Ovary (tissue), 7 donors: ENCODE measurements at regions not wholly inside any gene's neighbourhood (a gene's known extent, or its start where the extent isn't known, plus 50 kb on each side); places are given as distances from the start of the nearest gene placed in this dataset.

Source experiments
- DNase-seq, 5 donors: peaks; one replicate each; pipeline ENCODE4 v3.0.0-alpha.2; 2019 to 2020
- H3K27ac ChIP-seq, 2 donors: fragments of 200-600 bp; one replicate each; pipeline versions ENCODE4 v1.5.1 to v1.8.0; 2019 to 2022
- H3K27me3 ChIP-seq: fragments of 200-600 bp; one replicate; pipeline ENCODE4 v1.8.0; 2022
- H3K36me3 ChIP-seq: fragments of 200-600 bp; sonication (generic); one replicate; pipeline ENCODE4 v1.5.1; 2019
- H3K4me1 ChIP-seq: one replicate; pipeline ENCODE4 v1.8.1; 2013; ENCODE audit warnings: mild to moderate bottlenecking, moderate library complexity; ENCODE audit not compliant: insufficient read depth
- H3K4me3 ChIP-seq: fragments of 200-600 bp; sonication (generic); one replicate; pipeline ENCODE4 v1.5.1; 2017
- H3K9me3 ChIP-seq, 2 donors: fragments of 200-600 bp in 1 of 2; sonication (generic) in 1 of 2; one replicate each; pipeline versions ENCODE4 v1.5.1 to v1.8.1; 2013 to 2019; ENCODE audit warnings: mild to moderate bottlenecking in 1 of 2, moderate library complexity in 1 of 2
- CTCF ChIP-seq, 3 donors: fragments of 450-650 bp in 2 of 3; fragments of 200-600 bp in 1 of 3; IDR thresholded peaks; one replicate each; pipeline versions ENCODE4 v1.5.1 to v1.8.0; 2016 to 2022; ENCODE audit warnings: antibody characterized with exemption in 3 of 3, mild to moderate bottlenecking in 1 of 3
- EP300 ChIP-seq: sonication (generic); formaldehyde crosslinking; IDR thresholded peaks from one replicate; pipeline ENCODE4 v1.6.1; 2017; ENCODE audit warnings: antibody characterized with exemption
- POLR2A ChIP-seq: fragments of 450-650 bp; IDR thresholded peaks from one replicate; pipeline ENCODE4 v1.6.1; 2017; ENCODE audit warnings: antibody characterized with exemption, mild to moderate bottlenecking, moderate library complexity
- WGBS, 3 donors: extraction: QIAGEN DNeasy Blood & Tissue Kit in 1 of 3; methylation state at CpG; one replicate each; pipeline versions ENCODE4 v1.1.5 to v1.1.7; 2013 to 2017; 5-methylcytosine and 5-hydroxymethylcytosine counted together
- intact Hi-C, 4 donors: fragments of 100-400 bp; cut with DNase I; formaldehyde crosslinking; loops; one replicate each; pipeline versions ENCODE4 v1.11.0 to v1.15.1; 2022 to 2023
- donor health status: DM: no; HTN: no; CAD: no; lungs with moderate emphysema.
- donor health status: DM: no; HTN: no; CAD: no.
- donor health status: Bipolar disorder and iron deficiency.
- donor health status: DM: no; HTN: no; CAD: no.
- donor health status: DM: yes; HTN: yes; CAD: no.

DNA sequence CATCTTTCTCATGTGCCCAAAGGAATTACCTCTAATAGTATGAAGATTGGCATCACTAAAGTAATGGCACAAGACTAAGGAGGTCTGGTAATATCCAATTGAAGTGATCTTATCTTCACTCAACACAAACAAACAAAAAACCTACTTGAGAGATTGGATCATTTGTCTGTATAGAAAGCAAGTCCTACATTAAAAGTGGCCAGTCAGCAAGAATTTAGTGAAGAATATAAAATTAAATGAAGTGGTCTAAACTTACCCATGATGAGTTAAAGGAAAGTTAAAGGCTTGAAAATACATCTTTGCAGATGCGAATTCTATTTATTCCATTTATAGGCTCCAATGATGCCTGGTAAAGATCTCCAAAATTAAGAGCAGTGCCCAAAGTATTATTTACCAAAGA, 350.3 kb upstream of the PCSK5 start:
- intact Hi-C loops: loop anchor here in 1 of 4 donors (5.0 kb wide), 1 partner anchor 323 kb away; no protein-coding TSS in a partner anchor
- Histone ChIP-seq H3K36me3 (no peaks in the 10 kb centered on the region), H3K4me3 (no peak overlapping the region), H3K27me3 (no peaks in the 10 kb centered on the region), H3K27ac (no peak overlapping the region), H3K4me1 (no peaks in the 10 kb centered on the region), H3K9me3 (no peaks in the 10 kb centered on the region)
- DNase-seq: no peak
- 94 to 98% (median 96%) methylated on average over 1 of the region's 1 CpG for WGBS, 3 donors
- TF ChIP-seq EP300: no peak
- TF ChIP-seq POLR2A: no peak
- TF ChIP-seq CTCF (IDR thresholded peaks at IDR 0.05): no peak

DNA sequence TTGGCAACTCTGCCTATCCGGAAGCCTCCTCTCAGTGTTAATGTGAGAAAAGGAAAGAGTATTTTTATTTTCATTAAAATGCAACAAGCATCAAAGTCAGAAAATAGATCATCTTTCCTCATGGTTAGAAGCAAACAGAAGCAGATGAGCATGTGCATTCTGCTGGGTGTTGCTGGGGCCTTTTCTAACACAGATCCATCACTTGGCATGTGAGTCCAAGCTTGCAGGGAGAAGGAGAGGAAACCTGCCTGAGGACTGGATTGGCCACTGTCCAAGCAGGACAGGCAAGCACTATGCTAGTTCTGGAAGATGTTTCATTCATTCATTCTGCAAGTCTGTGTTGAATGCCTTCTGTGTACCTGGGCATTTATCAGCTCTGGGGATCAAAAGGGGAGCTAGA, 348.7 kb upstream of the PCSK5 start:
- no peak overlapping the region for H3K4me3 ChIP-seq
- no peak for DNase-seq
- TF ChIP-seq EP300 (no peak), CTCF (IDR thresholded peaks at IDR 0.05) (no peak), POLR2A (no peak)
- no peak overlapping the region for H3K27ac ChIP-seq
- no peaks in the 10 kb centered on the region for H3K27me3 ChIP-seq
- intact Hi-C loops: loop anchor here in 1 of 4 donors (5.0 kb wide), 1 partner anchor 324 kb away; no protein-coding TSS in a partner anchor
- H3K9me3 ChIP-seq: no peaks in the 10 kb centered on the region
- H3K4me1 ChIP-seq: no peaks in the 10 kb centered on the region
- WGBS, 3 donors: 55 to 71% (median 57%) methylated on average over 1 of the region's 1 CpG
- no peaks in the 10 kb centered on the region for H3K36me3 ChIP-seq

- Histone ChIP-seq H3K4me1 (no peaks in the 10 kb centered on the region), H3K27ac (no peak overlapping the region), H3K27me3 (no peaks in the 10 kb centered on the region), H3K4me3 (no peak overlapping the region), H3K36me3 (no peaks in the 10 kb centered on the region), H3K9me3 (no peaks in the 10 kb centered on the region)
- no peak for TF ChIP-seq EP300
- no peak for TF ChIP-seq CTCF (IDR thresholded peaks at IDR 0.05)
- no peak for TF ChIP-seq POLR2A
- no peak for DNase-seq
- intact Hi-C loops: loop anchor here in 1 of 4 donors (5.0 kb wide), 1 partner anchor 328 kb away; no protein-coding TSS in a partner anchor
Observed at GRCh38 chr9:75544815-75545214, 345.7 kb upstream of the PCSK5 start.

DNA sequence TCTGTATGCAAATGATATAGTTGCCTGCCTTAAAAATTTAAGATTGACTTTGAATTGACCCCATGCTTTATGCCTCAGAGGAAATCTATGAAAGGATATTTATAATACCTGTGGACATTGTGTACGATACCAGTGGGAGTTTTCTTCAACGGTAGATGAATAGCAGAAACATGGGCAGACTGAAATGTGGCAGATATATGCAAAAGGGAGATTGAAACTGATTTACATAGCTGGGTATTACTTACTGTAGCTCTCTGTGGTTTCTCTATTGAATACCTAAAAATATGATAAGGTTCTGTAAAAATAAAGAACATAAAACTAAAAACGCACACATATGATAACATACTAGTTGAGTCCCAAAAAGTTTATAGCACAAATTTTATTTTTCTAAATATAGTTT, 345.2 kb upstream of the PCSK5 start:
- Histone ChIP-seq H3K9me3 (no peaks in the 10 kb centered on the region), H3K4me3 (no peak overlapping the region), H3K4me1 (no peaks in the 10 kb centered on the region), H3K36me3 (no peaks in the 10 kb centered on the region), H3K27ac (no peak overlapping the region), H3K27me3 (no peaks in the 10 kb centered on the region)
- intact Hi-C loops: no loop called here
- no peak for DNase-seq
- WGBS, 3 donors: 46 to 62% (median 48%) methylated on average over 3 of the region's 3 CpGs
- no peak for TF ChIP-seq CTCF (IDR thresholded peaks at IDR 0.05)
- TF ChIP-seq POLR2A: no peak
- no peak for TF ChIP-seq EP300
